ENCODE measurements at regions not wholly inside any gene's neighbourhood (a gene's known extent, or its start where the extent isn't known, plus 50 kb on each side); places are given as distances from the start of the nearest gene placed in this dataset.

DNA sequence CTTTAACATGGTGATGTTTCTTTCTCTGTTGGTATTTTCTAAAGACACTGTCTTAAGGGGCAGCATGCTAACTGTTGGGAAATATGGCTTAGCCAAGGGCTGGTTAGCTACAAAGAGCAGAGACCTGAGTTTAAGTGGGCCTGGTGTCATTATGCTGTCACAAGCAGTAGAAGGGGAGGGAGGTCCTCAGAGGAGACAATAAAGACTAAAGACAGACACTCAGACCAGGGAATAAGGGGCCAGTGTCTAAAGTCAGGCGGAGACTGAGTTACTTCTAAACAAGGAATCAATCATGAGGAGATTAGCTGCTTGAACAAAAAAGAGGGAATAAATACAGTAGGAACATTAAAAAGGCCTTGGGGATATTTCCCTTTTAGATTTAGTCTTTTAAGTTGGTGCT, 142.7 kb upstream of the DPPA4 start:
- POLR2A ChIA-PET: interaction anchor here (1.0 kb wide), 1 partner anchor 26 kb away, joined by 4 read pairs; no protein-coding TSS in a partner anchor
- DNase-seq (no peak), ATAC-seq (no peak)
- no peaks in the 10 kb centered on the region for H3K9me3 Mint-ChIP-seq
- TF ChIP-seq CTCF (IDR thresholded peaks at IDR 0.05): no peak
- H3K4me1 Mint-ChIP-seq (ENCODE audit: low read depth): no peaks in the 10 kb centered on the region
- intact Hi-C loops (cut with micrococcal nuclease): no loop called here
- no peaks in the 10 kb centered on the region for H3K36me3 Mint-ChIP-seq (ENCODE audit: low read depth)
- H3K27ac Mint-ChIP-seq: no peak overlapping the region
- peaks cover 3% of the 10 kb centered on the region for H3K27me3 Mint-ChIP-seq
- no peak overlapping the region for H3K4me3 Mint-ChIP-seq
- CTCF ChIA-PET: no interaction called here

DNA sequence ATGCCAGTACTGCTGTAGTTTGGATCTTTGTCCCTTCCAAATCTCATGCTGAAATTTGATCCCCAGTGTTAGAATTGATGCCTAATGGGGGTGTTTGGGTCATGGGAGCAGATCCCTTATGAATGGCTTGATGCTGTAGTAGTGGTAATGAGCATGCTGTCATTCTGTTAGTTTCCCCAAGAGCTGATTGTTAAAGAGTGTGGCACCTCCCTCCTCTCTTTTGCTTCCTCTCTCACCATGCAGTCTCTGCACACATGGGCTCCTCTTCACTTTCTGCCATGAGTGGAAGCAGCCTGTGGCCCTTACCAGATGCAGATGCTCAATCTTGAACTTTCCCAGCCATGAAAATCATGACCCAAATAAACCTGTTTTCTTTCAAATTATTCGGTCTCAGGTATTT, 141.3 kb upstream of the DPPA4 start:
- H3K4me3 Mint-ChIP-seq: no peak overlapping the region
- TF ChIP-seq CTCF (IDR thresholded peaks at IDR 0.05): no peak
- H3K4me1 Mint-ChIP-seq (ENCODE audit: low read depth): no peaks in the 10 kb centered on the region
- no peak for ATAC-seq
- intact Hi-C loops (cut with micrococcal nuclease): no loop called here
- no peak for DNase-seq
- POLR2A ChIA-PET: no interaction called here
- H3K9me3 Mint-ChIP-seq: no peaks in the 10 kb centered on the region
- no peaks in the 10 kb centered on the region for H3K36me3 Mint-ChIP-seq (ENCODE audit: low read depth)
- CTCF ChIA-PET: no interaction called here
- no peak overlapping the region for H3K27ac Mint-ChIP-seq
- H3K27me3 Mint-ChIP-seq: peaks cover 3% of the 10 kb centered on the region

GRCh38 chr3:109460961-109461360, 123.6 kb upstream of the DPPA4 start:
- ChIA-PET POLR2A (no interaction called here), CTCF (no interaction called here)
- Mint-ChIP-seq H3K9me3 (no peaks in the 10 kb centered on the region), H3K36me3 (ENCODE audit: low read depth) (no peaks in the 10 kb centered on the region), H3K27me3 (peaks cover 3% of the 10 kb centered on the region), H3K4me1 (ENCODE audit: low read depth) (no peaks in the 10 kb centered on the region), H3K27ac (no peak overlapping the region), H3K4me3 (no peak overlapping the region)
- intact Hi-C loops (cut with micrococcal nuclease): no loop called here
- DNase-seq (no peak), ATAC-seq (no peak)
- no peak for TF ChIP-seq CTCF (IDR thresholded peaks at IDR 0.05)

- no peak overlapping the region for H3K27ac Mint-ChIP-seq
- intact Hi-C loops (cut with micrococcal nuclease): no loop called here
Measured at GRCh38 chr3:109445210-109445609, 107.9 kb upstream of the DPPA4 start.

DNA sequence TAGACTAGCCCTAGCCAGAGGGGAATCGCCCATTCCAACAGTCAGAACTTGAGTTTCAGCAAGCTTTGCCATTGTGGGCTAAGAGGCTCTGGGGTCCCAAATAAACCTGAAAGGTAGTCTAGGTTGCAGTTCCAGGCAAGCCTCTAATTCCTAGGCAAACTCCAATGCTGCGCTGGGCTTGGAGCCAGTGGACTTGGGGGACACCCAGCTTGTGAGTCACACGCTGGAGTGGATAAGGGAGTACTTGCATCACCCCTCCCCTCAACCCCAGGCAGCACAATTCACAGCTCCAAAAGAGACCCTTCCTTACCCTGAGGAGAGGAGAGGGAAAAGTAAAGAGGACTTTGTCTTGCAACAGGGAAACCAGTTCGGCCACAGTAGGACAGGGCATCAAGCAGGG, 105.2 kb upstream of the DPPA4 start:
- no peak overlapping the region for H3K27ac Mint-ChIP-seq
- H3K27me3 Mint-ChIP-seq: peaks cover 1% of the 10 kb centered on the region
- TF ChIP-seq CTCF (IDR thresholded peaks at IDR 0.05): no peak
- peaks cover 4% of the 10 kb centered on the region for H3K9me3 Mint-ChIP-seq
- POLR2A ChIA-PET: interaction anchor here (0.6 kb wide), 1 partner anchor 1532 kb away, joined by 4 read pairs; no protein-coding TSS in a partner anchor
- no peaks in the 10 kb centered on the region for H3K4me1 Mint-ChIP-seq (ENCODE audit: low read depth)
- CTCF ChIA-PET: no interaction called here
- intact Hi-C loops (cut with micrococcal nuclease): no loop called here
- DNase-seq: no peak
- no peak for ATAC-seq
- no peaks in the 10 kb centered on the region for H3K36me3 Mint-ChIP-seq (ENCODE audit: low read depth)
- no peak overlapping the region for H3K4me3 Mint-ChIP-seq

More at GRCh38 chr3:109445210-109445609, 107.9 kb upstream of the DPPA4 start:
- no peak for TF ChIP-seq CTCF (IDR thresholded peaks at IDR 0.05)
- H3K4me1 Mint-ChIP-seq (ENCODE audit: low read depth): no peaks in the 10 kb centered on the region
- H3K27me3 Mint-ChIP-seq: peaks cover 3% of the 10 kb centered on the region
- H3K9me3 Mint-ChIP-seq: peaks cover 10% of the 10 kb centered on the region
- H3K4me3 Mint-ChIP-seq: no peak overlapping the region
- no peaks in the 10 kb centered on the region for H3K36me3 Mint-ChIP-seq (ENCODE audit: low read depth)
- ATAC-seq (no peak), DNase-seq (no peak)
- POLR2A ChIA-PET: no interaction called here
- CTCF ChIA-PET: no interaction called here
